Prostate gland (tissue), 2 donors: ENCODE measurements at regions not wholly inside any gene's neighbourhood (a gene's known extent, or its start where the extent isn't known, plus 50 kb on each side); places are given as distances from the start of the nearest gene placed in this dataset.
A peak's percentile ranks its signal among the peaks of the same experiment; 100 is the strongest.

Experiments used
- DNase-seq: peaks from one replicate; pipeline ENCODE4 v3.0.0-alpha.2; 2019; ENCODE audit warnings: low spot score
- H3K27ac ChIP-seq, 2 donors: fragments of 200-600 bp; sonication (generic); 2 replicates each; pipeline ENCODE4 v1.5.1; 2017 to 2019
- H3K27me3 ChIP-seq: fragments of 200-600 bp; sonication (generic); replicated peaks from 2 replicates; pipeline ENCODE4 v1.5.1; 2019; ENCODE audit not compliant: insufficient read depth
- H3K36me3 ChIP-seq, 2 donors: fragments of 200-600 bp; sonication (generic); 1 replicate in 1 of 2; 2 replicates in 1 of 2; pipeline versions ENCODE4 v1.5.1 to v1.8.1; 2017 to 2019
- H3K4me1 ChIP-seq: fragments of 200-600 bp; sonication (generic); replicated peaks from 2 replicates; pipeline ENCODE4 v1.5.1; 2019
- H3K4me3 ChIP-seq, 2 donors: fragments of 200-600 bp; sonication (generic); 2 replicates each; pipeline ENCODE4 v1.5.1; 2017 to 2019
- H3K9me3 ChIP-seq: fragments of 200-600 bp; sonication (generic); 2 replicates; pipeline ENCODE4 v1.5.1; 2017
- POLR2A ChIP-seq: fragments of 450-650 bp; IDR thresholded peaks from one replicate; pipeline ENCODE4 v1.6.1; 2016; ENCODE audit warnings: antibody characterized with exemption, mild to moderate bottlenecking
- POLR2AphosphoS5 ChIP-seq: sonication (generic); formaldehyde crosslinking; IDR thresholded peaks from one replicate; pipeline ENCODE4 v1.6.1; 2017; ENCODE audit warnings: antibody characterized with exemption
- WGBS: methylation state at CpG from one replicate; pipeline ENCODE4 v1.1.5; 2018; 5-methylcytosine and 5-hydroxymethylcytosine counted together
- intact Hi-C: fragments of 100-400 bp; cut with DNase I; formaldehyde crosslinking; loops from one replicate; pipeline ENCODE4 v1.14.2; 2022
- TF ChIP-seq, protein P1 (sequence below), 4 experiments: fragments of 200-600 bp in 2 of 4; fragments of 450-650 bp in 2 of 4; sonication (generic) in 2 of 4; IDR thresholded peaks; 1 replicate in 3 of 4; 2 replicates in 1 of 4; pipeline ENCODE4 v1.5.1; 2016 to 2019; ENCODE audit warnings: antibody characterized with exemption in 4 of 4, mild to moderate bottlenecking in 2 of 4, moderate library complexity in 2 of 4

DNA sequence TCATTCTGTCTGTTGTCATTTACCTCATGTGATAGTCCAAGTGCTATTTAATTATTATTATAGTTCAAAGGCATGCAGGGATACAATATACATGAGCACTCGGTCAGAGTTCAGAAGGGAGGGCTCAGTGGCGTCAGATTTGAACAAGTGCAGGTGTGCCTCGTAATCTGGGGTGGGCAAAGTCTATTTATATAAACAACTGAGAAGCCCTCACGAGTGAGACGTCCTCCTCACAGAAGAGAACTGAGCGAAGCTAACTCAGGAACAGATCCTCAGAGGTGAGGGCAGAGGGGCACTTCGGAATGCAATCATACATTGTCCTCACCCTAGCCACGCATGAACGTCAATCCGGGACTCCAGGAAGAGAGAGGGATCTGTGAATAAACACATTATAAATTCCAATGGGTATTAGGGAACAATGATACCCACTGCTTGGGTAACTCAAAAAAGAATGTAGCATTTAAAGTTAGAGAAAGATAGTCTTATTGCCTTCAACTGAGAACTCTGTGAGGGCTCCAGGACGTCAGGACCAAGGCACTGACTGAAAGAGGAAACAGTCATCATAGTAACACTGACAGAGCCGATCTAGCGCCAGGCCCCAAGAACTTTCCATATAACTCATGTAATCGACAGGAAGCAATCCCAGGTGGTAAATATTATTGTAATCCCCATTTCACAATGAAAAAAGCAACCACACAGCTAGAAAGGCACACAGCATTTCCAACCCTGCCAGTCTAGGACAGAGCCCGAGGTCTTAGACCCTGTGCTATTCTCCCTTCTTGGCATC lies 127.1 kb upstream of the B3GALT2 start:
- no peak overlapping the region for H3K4me3 ChIP-seq
- no peaks in the 10 kb centered on the region for H3K27me3 ChIP-seq
- intact Hi-C loops, result no loop called here
- no peak for DNase-seq
- H3K36me3 ChIP-seq, result no peaks in the 10 kb centered on the region
- 85% methylated on average over 15 of the region's 15 CpGs for WGBS
- TF ChIP-seq POLR2AphosphoS5 (no peak), POLR2A (no peak)
- TF ChIP-seq, protein P1, sequence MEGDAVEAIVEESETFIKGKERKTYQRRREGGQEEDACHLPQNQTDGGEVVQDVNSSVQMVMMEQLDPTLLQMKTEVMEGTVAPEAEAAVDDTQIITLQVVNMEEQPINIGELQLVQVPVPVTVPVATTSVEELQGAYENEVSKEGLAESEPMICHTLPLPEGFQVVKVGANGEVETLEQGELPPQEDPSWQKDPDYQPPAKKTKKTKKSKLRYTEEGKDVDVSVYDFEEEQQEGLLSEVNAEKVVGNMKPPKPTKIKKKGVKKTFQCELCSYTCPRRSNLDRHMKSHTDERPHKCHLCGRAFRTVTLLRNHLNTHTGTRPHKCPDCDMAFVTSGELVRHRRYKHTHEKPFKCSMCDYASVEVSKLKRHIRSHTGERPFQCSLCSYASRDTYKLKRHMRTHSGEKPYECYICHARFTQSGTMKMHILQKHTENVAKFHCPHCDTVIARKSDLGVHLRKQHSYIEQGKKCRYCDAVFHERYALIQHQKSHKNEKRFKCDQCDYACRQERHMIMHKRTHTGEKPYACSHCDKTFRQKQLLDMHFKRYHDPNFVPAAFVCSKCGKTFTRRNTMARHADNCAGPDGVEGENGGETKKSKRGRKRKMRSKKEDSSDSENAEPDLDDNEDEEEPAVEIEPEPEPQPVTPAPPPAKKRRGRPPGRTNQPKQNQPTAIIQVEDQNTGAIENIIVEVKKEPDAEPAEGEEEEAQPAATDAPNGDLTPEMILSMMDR (IDR thresholded peaks at IDR 0.05), result no peak
- H3K4me1 ChIP-seq, result no peaks in the 10 kb centered on the region
- no peaks in the 10 kb centered on the region for H3K9me3 ChIP-seq
- no peak overlapping the region for H3K27ac ChIP-seq

DNA sequence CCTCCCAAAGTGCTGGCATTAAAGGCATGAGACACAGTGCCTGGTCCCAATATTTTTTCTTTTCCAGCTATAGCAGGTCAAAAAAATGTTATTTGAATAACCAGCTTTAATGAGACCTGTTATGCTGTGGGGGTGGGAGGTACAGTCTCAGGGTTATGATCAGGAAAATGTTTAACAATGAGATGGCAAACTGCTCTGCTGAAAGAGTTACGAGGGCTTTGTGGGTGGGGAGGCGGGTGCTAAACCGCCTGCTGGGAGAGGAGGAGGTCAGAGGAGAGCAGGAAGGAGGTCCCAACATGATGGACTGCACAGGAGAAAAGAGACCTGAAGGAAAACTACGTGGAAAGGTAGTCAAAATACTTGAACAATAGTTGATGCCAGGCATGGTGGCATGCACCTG lies 126.0 kb upstream of the B3GALT2 start:
- intact Hi-C loops, result no loop called here
- Histone ChIP-seq H3K27ac (no peak overlapping the region), H3K36me3 (no peaks in the 10 kb centered on the region), H3K4me3 (no peak overlapping the region), H3K9me3 (no peaks in the 10 kb centered on the region), H3K4me1 (no peaks in the 10 kb centered on the region), H3K27me3 (no peaks in the 10 kb centered on the region)
- WGBS, result 86% methylated on average over 4 of the region's 4 CpGs
- TF ChIP-seq POLR2AphosphoS5 (no peak), POLR2A (no peak)
- TF ChIP-seq, protein P1 (IDR thresholded peaks at IDR 0.05), result no peak
- DNase-seq, result no peak

DNA sequence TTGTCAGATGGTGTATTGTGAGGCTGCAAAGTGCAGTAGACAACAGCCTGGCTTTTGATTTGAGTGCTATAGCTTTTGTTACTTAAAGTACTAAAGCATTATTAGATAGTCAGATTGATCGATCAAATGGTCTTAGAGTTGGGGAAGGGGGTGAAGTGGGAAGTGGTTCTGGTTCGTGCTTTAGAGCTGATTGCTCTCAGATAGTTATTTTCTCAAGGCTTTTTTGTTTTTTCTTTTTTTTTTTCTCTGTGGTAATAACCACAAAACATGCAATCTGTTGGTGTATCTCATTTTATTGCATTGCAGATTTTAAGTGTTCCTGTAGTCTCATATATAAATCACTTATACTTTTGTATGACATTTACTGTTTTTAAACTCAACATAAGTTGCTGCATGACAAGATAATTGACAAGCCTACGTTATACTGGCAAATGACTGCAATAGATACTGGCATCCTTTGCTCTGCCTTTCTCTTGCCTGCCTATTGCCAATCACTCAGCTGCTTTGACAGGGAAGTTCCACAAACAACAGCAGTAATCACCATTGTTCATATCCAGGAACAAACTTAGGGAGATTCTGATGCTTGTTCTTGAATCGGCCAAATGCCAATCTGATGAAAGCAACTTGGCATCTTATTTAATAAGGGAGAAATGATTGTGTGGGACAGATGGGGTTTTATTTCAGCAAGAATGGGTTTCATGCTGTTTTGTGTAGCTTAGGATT lies 125.0 kb upstream of the B3GALT2 start:
- no peaks in the 10 kb centered on the region for H3K27me3 ChIP-seq
- peak overlapping the region in 1 of 2 donors; percentile 46 for H3K27ac ChIP-seq
- H3K9me3 ChIP-seq, result no peaks in the 10 kb centered on the region
- no peak for DNase-seq
- WGBS, result 24% methylated on average over 4 of the region's 4 CpGs
- TF ChIP-seq, protein P1 (IDR thresholded peaks at IDR 0.05), result no peak
- TF ChIP-seq POLR2AphosphoS5, result peak; percentile 29
- no peaks in the 10 kb centered on the region for H3K4me1 ChIP-seq
- no peaks in the 10 kb centered on the region for H3K36me3 ChIP-seq
- H3K4me3 ChIP-seq, result no peak overlapping the region
- intact Hi-C loops, result no loop called here

DNA sequence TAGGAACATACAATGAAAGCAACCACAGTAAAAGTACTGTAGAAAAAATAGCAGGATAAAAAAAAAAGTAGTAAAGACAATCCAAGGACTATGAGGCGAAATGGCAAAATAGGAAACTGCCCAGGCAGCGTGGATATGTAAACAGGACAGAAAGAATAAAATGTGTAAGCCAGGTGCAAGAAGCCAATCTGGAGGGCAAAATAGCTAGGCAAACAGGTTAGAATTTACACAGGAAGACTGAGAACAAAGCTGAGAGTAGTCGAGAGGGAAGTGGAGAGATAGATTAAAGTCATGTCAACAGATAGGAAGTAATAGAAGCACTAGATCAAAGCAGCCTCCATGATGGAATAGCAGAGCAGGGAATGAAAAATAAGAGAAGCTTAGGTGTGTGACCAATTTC lies 124.2 kb upstream of the B3GALT2 start:
- peak; percentile 63 for TF ChIP-seq POLR2AphosphoS5
- TF ChIP-seq, protein P1 (IDR thresholded peaks at IDR 0.05), result no peak
- no peak overlapping the region for H3K4me3 ChIP-seq
- intact Hi-C loops, result no loop called here
- H3K9me3 ChIP-seq, result no peaks in the 10 kb centered on the region
- peak; percentile 51 for DNase-seq
- H3K27ac ChIP-seq, result peak overlapping the region; percentile 17 to 46
- 41% methylated on average over 3 of the region's 3 CpGs for WGBS
- H3K4me1 ChIP-seq, result no peaks in the 10 kb centered on the region
- no peaks in the 10 kb centered on the region for H3K27me3 ChIP-seq
- no peaks in the 10 kb centered on the region for H3K36me3 ChIP-seq
